Heart left ventricle (tissue), 13 donors: ENCODE measurements at regions not wholly inside any gene's neighbourhood (a gene's known extent, or its start where the extent isn't known, plus 50 kb on each side); places are given as distances from the start of the nearest gene placed in this dataset.

ENCODE experiments used
- POLR2A ChIP-seq, 2 donors: fragments of 450-650 bp; IDR thresholded peaks; one replicate each; pipeline ENCODE4 v1.6.1; 2017; ENCODE audit warnings: antibody characterized with exemption in 2 of 2, mild to moderate bottlenecking in 2 of 2, moderate library complexity in 2 of 2
- TF ChIP-seq, protein P1 (sequence below), 12 donors: fragments of 200-600 bp; sonication (generic) in 4 of 12; IDR thresholded peaks; one replicate each; pipeline versions ENCODE4 v1.5.0 to v1.8.0; 2018 to 2022; ENCODE audit warnings: antibody characterized with exemption in 12 of 12, mild to moderate bottlenecking in 5 of 12
- donor health status: ischemic (EF 13 %, LVEDD 7.1; RV severe dilation, severe dysfunction).
- donor health status: DM: no; HTN: yes; CAD: no.
- donor health status: DM: no; HTN: no; CAD: no.
- donor health status: ischemic (EF 25% LVEDD 6.9; RV normal size, moderate dysfunction).
- donor health status: ischemic (EF 25% LVEDD 5.7; RV mildly dilated, moderate dysfunction).
- donor health status: ischemic (EF 35%, LVEDD 5.7; RV mildly dilated, moderate dysfunction).
- donor health status: nonischemic (EF 11% LVEDD 7.7; RV severe dilation, severe dysfunction).
- donor health status: DM: yes; HTN: yes; CAD: no.
- donor health status: PGD.
- donor health status: ischemic (EF 29% LVEDD 5.4; RV normal size, mild dysfunction).
- donor health status: nonischemic (EF 23%, LVEDD 6.1; RV moderate dilation, normal function).

DNA sequence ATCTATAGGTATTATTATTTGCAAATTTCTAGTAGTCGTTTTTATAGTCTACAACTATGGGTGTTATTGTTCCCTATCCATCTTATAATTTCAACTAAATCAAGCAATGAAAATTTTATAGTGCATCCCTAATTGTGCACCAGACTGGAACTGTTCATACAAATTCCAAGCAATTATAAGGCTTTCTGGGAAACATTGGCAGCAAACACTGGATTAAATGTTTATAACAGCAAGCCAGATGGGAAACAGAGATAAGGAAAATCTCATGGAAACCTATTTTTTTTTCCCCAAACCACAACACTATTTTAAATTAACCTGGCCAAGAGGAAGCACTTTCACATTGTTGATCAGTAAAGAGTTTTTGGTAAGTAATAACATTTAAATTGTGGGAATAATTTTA lies 524.3 kb downstream of the RASEF start:
- TF ChIP-seq, protein P1, sequence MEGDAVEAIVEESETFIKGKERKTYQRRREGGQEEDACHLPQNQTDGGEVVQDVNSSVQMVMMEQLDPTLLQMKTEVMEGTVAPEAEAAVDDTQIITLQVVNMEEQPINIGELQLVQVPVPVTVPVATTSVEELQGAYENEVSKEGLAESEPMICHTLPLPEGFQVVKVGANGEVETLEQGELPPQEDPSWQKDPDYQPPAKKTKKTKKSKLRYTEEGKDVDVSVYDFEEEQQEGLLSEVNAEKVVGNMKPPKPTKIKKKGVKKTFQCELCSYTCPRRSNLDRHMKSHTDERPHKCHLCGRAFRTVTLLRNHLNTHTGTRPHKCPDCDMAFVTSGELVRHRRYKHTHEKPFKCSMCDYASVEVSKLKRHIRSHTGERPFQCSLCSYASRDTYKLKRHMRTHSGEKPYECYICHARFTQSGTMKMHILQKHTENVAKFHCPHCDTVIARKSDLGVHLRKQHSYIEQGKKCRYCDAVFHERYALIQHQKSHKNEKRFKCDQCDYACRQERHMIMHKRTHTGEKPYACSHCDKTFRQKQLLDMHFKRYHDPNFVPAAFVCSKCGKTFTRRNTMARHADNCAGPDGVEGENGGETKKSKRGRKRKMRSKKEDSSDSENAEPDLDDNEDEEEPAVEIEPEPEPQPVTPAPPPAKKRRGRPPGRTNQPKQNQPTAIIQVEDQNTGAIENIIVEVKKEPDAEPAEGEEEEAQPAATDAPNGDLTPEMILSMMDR (IDR thresholded peaks at IDR 0.05), result no peak
- no peak for TF ChIP-seq POLR2A (IDR thresholded peaks at IDR 0.05)
